ENCODE measurements at regions not wholly inside any gene's neighbourhood (a gene's known extent, or its start where the extent isn't known, plus 50 kb on each side); places are given as distances from the start of the nearest gene placed in this dataset.
"Not testable (repeated sequence)": the region's sequence is repeated elsewhere in the genome, so short reads cannot be mapped to it uniquely, and the experiment has no call there.

DNA sequence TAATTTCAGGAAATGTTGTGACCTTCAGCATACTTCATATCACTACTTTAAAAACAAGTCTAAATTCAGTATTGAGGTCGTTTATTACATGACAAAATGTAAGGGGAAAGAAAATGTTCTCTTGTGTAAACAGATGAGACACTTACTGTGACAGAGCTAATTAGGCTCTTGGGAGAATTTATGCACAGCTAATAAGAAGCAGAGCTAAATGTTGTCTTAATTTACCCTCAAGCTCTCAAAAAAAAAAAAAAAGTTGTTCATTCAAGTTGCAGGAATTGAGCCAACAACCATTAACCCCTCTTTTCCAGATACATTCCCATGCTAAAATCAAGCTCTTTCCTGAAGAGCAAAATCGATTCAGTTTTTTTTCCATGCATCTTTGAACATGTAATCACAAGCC is 1419.4 kb downstream of the FSCB start:
- Histone ChIP-seq H3K27me3 (ENCODE audit: control insufficient read depth, low read length) (no peaks in the 10 kb centered on the region), H3K27ac (ENCODE audit: low read depth, low read length) (no peak overlapping the region), H3K79me2 (ENCODE audit: control insufficient read depth, low read length) (no peaks in the 10 kb centered on the region), H3K9me3 (ENCODE audit: control insufficient read depth, insufficient read depth, low read length) (no peaks in the 10 kb centered on the region), H3K4me3 (ENCODE audit: low read length) (no peak overlapping the region), H3K9me2 (replicated peaks; ENCODE audit: control insufficient read depth, low read length) (no peaks in the 10 kb centered on the region), H3K4me2 (ENCODE audit: low read length) (no peak overlapping the region), H3F3A (ENCODE audit: control insufficient read depth, insufficient read depth) (no peaks in the 10 kb centered on the region), H3K36me3 (ENCODE audit: control insufficient read depth, low read length) (no peaks in the 10 kb centered on the region), H4K20me1 (ENCODE audit: control insufficient read depth, insufficient read depth, low read depth, low read length) (no peaks in the 10 kb centered on the region), H3K4me1 (ENCODE audit: control insufficient read depth, low read length) (no peaks in the 10 kb centered on the region)
- no peak for TF ChIP-seq EZH2phosphoT487 (IDR thresholded peaks at IDR 0.05; ENCODE audit: borderline replicate concordance, low read length)
- TF ChIP-seq, protein P1, sequence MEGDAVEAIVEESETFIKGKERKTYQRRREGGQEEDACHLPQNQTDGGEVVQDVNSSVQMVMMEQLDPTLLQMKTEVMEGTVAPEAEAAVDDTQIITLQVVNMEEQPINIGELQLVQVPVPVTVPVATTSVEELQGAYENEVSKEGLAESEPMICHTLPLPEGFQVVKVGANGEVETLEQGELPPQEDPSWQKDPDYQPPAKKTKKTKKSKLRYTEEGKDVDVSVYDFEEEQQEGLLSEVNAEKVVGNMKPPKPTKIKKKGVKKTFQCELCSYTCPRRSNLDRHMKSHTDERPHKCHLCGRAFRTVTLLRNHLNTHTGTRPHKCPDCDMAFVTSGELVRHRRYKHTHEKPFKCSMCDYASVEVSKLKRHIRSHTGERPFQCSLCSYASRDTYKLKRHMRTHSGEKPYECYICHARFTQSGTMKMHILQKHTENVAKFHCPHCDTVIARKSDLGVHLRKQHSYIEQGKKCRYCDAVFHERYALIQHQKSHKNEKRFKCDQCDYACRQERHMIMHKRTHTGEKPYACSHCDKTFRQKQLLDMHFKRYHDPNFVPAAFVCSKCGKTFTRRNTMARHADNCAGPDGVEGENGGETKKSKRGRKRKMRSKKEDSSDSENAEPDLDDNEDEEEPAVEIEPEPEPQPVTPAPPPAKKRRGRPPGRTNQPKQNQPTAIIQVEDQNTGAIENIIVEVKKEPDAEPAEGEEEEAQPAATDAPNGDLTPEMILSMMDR (IDR thresholded peaks at IDR 0.05; ENCODE audit: low read depth, low read length, poor library complexity, severe bottlenecking), result no peak

DNA sequence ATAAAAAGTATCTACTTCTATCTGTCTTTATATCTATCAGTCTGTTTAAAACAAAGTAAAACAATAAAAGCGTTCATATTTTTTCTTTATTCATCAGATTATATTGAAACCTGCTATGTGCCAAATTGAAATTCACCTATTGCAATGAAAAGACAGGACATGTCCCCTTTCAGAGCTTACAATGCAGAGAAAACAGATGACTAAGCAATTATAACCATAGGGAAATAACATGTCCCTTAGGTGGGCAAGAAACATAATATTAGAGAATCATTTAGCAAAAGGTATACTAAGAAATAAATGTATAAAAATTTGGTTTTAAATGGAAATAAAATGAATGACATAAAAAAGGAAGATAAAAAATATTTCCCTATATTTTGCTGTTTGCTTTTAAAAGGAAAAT is 1421.3 kb downstream of the FSCB start:
- H3K4me1 ChIP-seq (ENCODE audit: control insufficient read depth, low read length), result no peaks in the 10 kb centered on the region

DNA sequence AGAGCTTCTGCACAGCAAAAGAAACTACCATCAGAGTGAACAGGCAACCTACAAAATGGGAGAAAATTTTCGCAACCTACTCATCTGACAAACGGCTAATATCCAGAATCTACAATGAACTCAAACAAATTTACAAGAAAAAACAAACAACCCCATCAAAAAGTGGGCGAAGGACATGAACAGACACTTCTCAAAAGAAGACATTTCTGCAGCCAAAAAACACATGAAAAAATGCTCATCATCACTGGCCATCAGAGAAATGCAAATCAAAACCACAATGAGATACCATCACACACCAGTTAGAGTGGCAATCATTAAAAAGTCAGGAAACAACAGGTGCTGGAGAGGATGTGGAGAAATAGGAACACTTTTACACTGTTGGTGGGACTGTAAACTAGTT is 1439.7 kb downstream of the FSCB start:
- H3K27me3 ChIP-seq (ENCODE audit: control insufficient read depth, low read length); H3K27ac ChIP-seq (ENCODE audit: low read depth, low read length); H3K4me3 ChIP-seq (ENCODE audit: low read length); H3K9me2 ChIP-seq (replicated peaks; ENCODE audit: control insufficient read depth, low read length); H3K9me3 ChIP-seq (ENCODE audit: control insufficient read depth, insufficient read depth, low read length); H3K4me2 ChIP-seq (ENCODE audit: low read length); H3F3A ChIP-seq (ENCODE audit: control insufficient read depth, insufficient read depth); H3K4me1 ChIP-seq (ENCODE audit: control insufficient read depth, low read length); H4K20me1 ChIP-seq (ENCODE audit: control insufficient read depth, insufficient read depth, low read depth, low read length); H3K36me3 ChIP-seq (ENCODE audit: control insufficient read depth, low read length); H3K79me2 ChIP-seq (ENCODE audit: control insufficient read depth, low read length): not testable (repeated sequence)

More for the DNA sequence above, 1421.3 kb downstream of the FSCB start:
- Histone ChIP-seq H3K9me3 (ENCODE audit: control insufficient read depth, insufficient read depth, low read length) (no peaks in the 10 kb centered on the region), H3K27ac (ENCODE audit: low read depth, low read length) (no peak overlapping the region), H3K27me3 (ENCODE audit: control insufficient read depth, low read length) (no peaks in the 10 kb centered on the region), H3K36me3 (ENCODE audit: control insufficient read depth, low read length) (no peaks in the 10 kb centered on the region), H3K4me3 (ENCODE audit: low read length) (no peak overlapping the region), H3F3A (ENCODE audit: control insufficient read depth, insufficient read depth) (no peaks in the 10 kb centered on the region), H3K9me2 (replicated peaks; ENCODE audit: control insufficient read depth, low read length) (no peaks in the 10 kb centered on the region), H3K79me2 (ENCODE audit: control insufficient read depth, low read length) (no peaks in the 10 kb centered on the region), H3K4me2 (ENCODE audit: low read length) (no peak overlapping the region), H4K20me1 (ENCODE audit: control insufficient read depth, insufficient read depth, low read depth, low read length) (no peaks in the 10 kb centered on the region)
- no peak for TF ChIP-seq EZH2phosphoT487 (IDR thresholded peaks at IDR 0.05; ENCODE audit: borderline replicate concordance, low read length)
- TF ChIP-seq, protein P1 (IDR thresholded peaks at IDR 0.05; ENCODE audit: low read depth, low read length, poor library complexity, severe bottlenecking), result no peak

DNA sequence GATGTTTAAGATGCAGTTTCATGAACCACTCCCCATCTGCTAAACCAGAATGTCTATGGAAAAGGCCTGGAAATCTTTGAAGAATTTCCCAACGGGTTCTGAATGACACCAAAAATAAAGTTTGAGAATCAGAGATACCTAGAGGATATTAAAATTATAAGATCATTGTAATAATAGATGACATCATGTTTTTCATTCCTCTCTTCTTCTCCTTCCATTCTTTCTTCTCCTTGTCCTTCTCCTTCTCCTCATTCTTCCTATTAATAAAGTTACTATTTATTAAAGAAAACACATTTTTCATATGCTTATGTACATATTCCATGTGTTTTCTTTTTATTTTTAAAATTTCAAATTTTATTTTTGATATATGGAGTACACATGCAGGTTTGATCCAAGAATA is 1449.4 kb downstream of the LRFN5 start:
- Histone ChIP-seq H3K9me2 (replicated peaks; ENCODE audit: control insufficient read depth, low read length) (no peaks in the 10 kb centered on the region), H3K4me1 (ENCODE audit: control insufficient read depth, low read length) (no peaks in the 10 kb centered on the region), H4K20me1 (ENCODE audit: control insufficient read depth, insufficient read depth, low read depth, low read length) (no peaks in the 10 kb centered on the region), H3K4me2 (ENCODE audit: low read length) (no peak overlapping the region), H3K4me3 (ENCODE audit: low read length) (no peak overlapping the region), H3K9me3 (ENCODE audit: control insufficient read depth, insufficient read depth, low read length) (no peaks in the 10 kb centered on the region; the same call in 1 of the 2 replicates), H3K79me2 (ENCODE audit: control insufficient read depth, low read length) (no peaks in the 10 kb centered on the region), H3K27me3 (ENCODE audit: control insufficient read depth, low read length) (no peaks in the 10 kb centered on the region), H3K27ac (ENCODE audit: low read depth, low read length) (no peak overlapping the region), H3F3A (ENCODE audit: control insufficient read depth, insufficient read depth) (no peaks in the 10 kb centered on the region), H3K36me3 (ENCODE audit: control insufficient read depth, low read length) (no peaks in the 10 kb centered on the region)
- no peak for TF ChIP-seq EZH2phosphoT487 (IDR thresholded peaks at IDR 0.05; ENCODE audit: borderline replicate concordance, low read length)
- TF ChIP-seq, protein P1 (IDR thresholded peaks at IDR 0.05; ENCODE audit: low read depth, low read length, poor library complexity, severe bottlenecking), result no peak
